K562 (cell line): ENCODE measurements at regions not wholly inside any gene's neighbourhood (a gene's known extent, or its start where the extent isn't known, plus 50 kb on each side); places are given as distances from the start of the nearest gene placed in this dataset.
A peak's percentile ranks its signal among the peaks of the same experiment; 100 is the strongest.

Experiments used
- ATAC-seq: fragments of 200-7000 bp; cut with Tn5 transposase; 3 replicates; pipeline ENCODE4 v1.9.1; 2020; ENCODE audit warnings: moderate library complexity
- BruUV-seq: library from RNA; stranded (reverse); fragments of 400-500 nt; replicated peaks from 2 replicates; lab custom pipeline; 2021; lab: Mats Ljungman, UMichigan
- CTCF ChIA-PET: fragments of 300-600 bp; formaldehyde crosslinking; extraction: SDS; loops from one replicate; lab custom pipeline; 2021; ENCODE audit warnings: low intra/inter-chr PET ratio; lab: Yijun Ruan, JAX
- POLR2A ChIA-PET: fragments of 300-600, 350-650 bp; sonication (Branson Sonifier 250); formaldehyde crosslinking; extraction: SDS; loops from one replicate; lab custom pipeline; 2021; ENCODE audit warnings: antibody characterized with exemption, inconsistent platforms; lab: Yijun Ruan, JAX
- DNase-seq, 4 experiments: peaks; one replicate each; pipeline versions ENCODE4 v3.0.0 to v3.0.0-alpha.2; 2011 to 2018; ENCODE audit warnings: low spot score in 3 of 4, mixed read lengths in 3 of 4; ENCODE audit errors: extremely low read depth in 1 of 4
- FAIRE-seq: peaks from 2 replicates; lab custom pipeline; 2011; peaks lifted over from hg19 to GRCh38; lab: Jason Lieb, UNC
- H2AFZ ChIP-seq: 2 replicates; pipeline ENCODE4 v1.6.0; 2011; ENCODE audit warnings: low read depth, low read length, control low read depth, inconsistent platforms
- H3K27ac ChIP-seq: fragments of 200-600 bp; 3 replicates; pipeline ENCODE4 v1.8.0; 2011; ENCODE audit warnings: low read depth, mild to moderate bottlenecking, control low read depth, inconsistent platforms, low read length, moderate library complexity, mixed read lengths; ENCODE audit errors: extremely low read depth
- H3K27me3 ChIP-seq, 2 experiments: fragments of 300-600 bp in 1 of 2; 2 replicates in 1 of 2; 3 replicates in 1 of 2; pipeline versions ENCODE4 v1.6.0 to v1.8.0; 2011; ENCODE audit warnings: inconsistent platforms in 2 of 2, low read length in 2 of 2, mild to moderate bottlenecking in 1 of 2, mixed read lengths in 1 of 2, moderate library complexity in 1 of 2; ENCODE audit not compliant: control insufficient read depth in 2 of 2, insufficient read depth in 2 of 2
- H3K36me3 ChIP-seq: fragments of 300-600 bp; 3 replicates; pipeline ENCODE4 v1.8.0; 2011; ENCODE audit warnings: mild to moderate bottlenecking, low read length, inconsistent platforms; ENCODE audit not compliant: control insufficient read depth, insufficient read depth
- H3K4me1 ChIP-seq, 2 experiments: fragments of 200-600 bp in 1 of 2; replicated peaks in 1 of 2; 2 replicates in 1 of 2; 3 replicates in 1 of 2; pipeline versions ENCODE4 v1.5.1 to v1.8.0; 2011; ENCODE audit warnings: inconsistent platforms in 2 of 2, low read length in 2 of 2, mild to moderate bottlenecking in 1 of 2, mixed read lengths in 1 of 2, moderate library complexity in 1 of 2; ENCODE audit not compliant: control insufficient read depth in 2 of 2, insufficient read depth in 2 of 2
- H3K4me2 ChIP-seq: 2 replicates; pipeline ENCODE4 v1.6.1; 2011; ENCODE audit warnings: low read length, control low read depth, inconsistent platforms, mixed read lengths; ENCODE audit not compliant: insufficient read depth
- H3K4me3 ChIP-seq: fragments of 200-600 bp; sonication (generic), shearing (Covaris generic); 2 replicates; pipeline ENCODE4 v1.5.1; 2016; ENCODE audit warnings: control low read depth, inconsistent platforms
- H3K79me2 ChIP-seq: fragments of 200-600 bp; 3 replicates; pipeline ENCODE4 v1.8.0; 2011; ENCODE audit warnings: low read length, inconsistent platforms; ENCODE audit not compliant: control insufficient read depth, insufficient read depth
- H3K9ac ChIP-seq, 2 experiments: 2 replicates each; pipeline versions ENCODE4 v1.6.0 to v1.6.1; 2011; ENCODE audit warnings: low read depth in 2 of 2, low read length in 2 of 2, control low read depth in 1 of 2, inconsistent platforms in 1 of 2, mild to moderate bottlenecking in 1 of 2, mixed read lengths in 1 of 2; ENCODE audit not compliant: insufficient read depth in 1 of 2
- H3K9me1 ChIP-seq: one replicate; pipeline ENCODE4 v1.6.0; 2011; ENCODE audit warnings: inconsistent platforms, mild to moderate bottlenecking, low read length, moderate library complexity; ENCODE audit not compliant: control insufficient read depth, insufficient read depth
- H3K9me3 ChIP-seq: replicated peaks from 2 replicates; pipeline ENCODE4 v1.5.1; 2011; ENCODE audit warnings: low read depth, low read length, inconsistent platforms; ENCODE audit not compliant: control insufficient read depth, insufficient read depth
- H4K20me1 ChIP-seq: replicated peaks from 2 replicates; pipeline ENCODE4 v1.6.1; 2011; ENCODE audit warnings: low read length, inconsistent platforms, mixed read lengths; ENCODE audit not compliant: control insufficient read depth, insufficient read depth
- AFF1 ChIP-seq, 2 experiments: fragments of 450-650 bp; IDR thresholded peaks; 2 replicates each; pipeline ENCODE4 v1.6.1; 2018; ENCODE audit warnings: mild to moderate bottlenecking in 2 of 2, low read depth in 1 of 2; ENCODE audit not compliant: partially characterized antibody in 2 of 2
- BACH1 ChIP-seq: fragments of 200-800 bp; sonication (Bioruptor generic); IDR thresholded peaks from 2 replicates; pipeline ENCODE4 v1.6.1; 2016; ENCODE audit warnings: missing genetic modification characterization, missing compliant biosample characterization
- CAMTA2 ChIP-seq: fragments of 250-450 bp; sonication (Bioruptor Pico); conservative IDR thresholded peaks from 2 replicates; pipeline ENCODE4 v1.5.1; 2022
- HINFP ChIP-seq: fragments of 450-650 bp; conservative IDR thresholded peaks from 2 replicates; pipeline ENCODE4 v1.6.1; 2016; ENCODE audit warnings: missing genetic modification characterization, low read depth, mild to moderate bottlenecking, control low read depth, missing compliant biosample characterization
- NR2C1 ChIP-seq, 2 experiments: fragments of 450-650 bp; IDR thresholded peaks; 2 replicates each; pipeline ENCODE4 v1.6.1; 2017; ENCODE audit warnings: mild to moderate bottlenecking in 2 of 2, antibody characterized with exemption in 1 of 2, inconsistent platforms in 1 of 2, missing compliant biosample characterization in 1 of 2, missing genetic modification characterization in 1 of 2
- NR2C2 ChIP-seq, 2 experiments: fragments of 200-800 bp in 1 of 2; sonication (Bioruptor generic) in 1 of 2; sonication (generic) in 1 of 2; formaldehyde crosslinking in 1 of 2; IDR thresholded peaks; 2 replicates each; pipeline versions ENCODE4 v1.6.1 to v1.8.0; 2016 to 2022; ENCODE audit warnings: mild to moderate bottlenecking in 1 of 2, missing compliant biosample characterization in 1 of 2, missing genetic modification characterization in 1 of 2, missing genetic modification reagents in 1 of 2
- ZBED1 ChIP-seq: IDR thresholded peaks from 2 replicates; pipeline ENCODE4 v1.6.1; 2014
- WGBS: fragments of 100-300 bp; shearing (Covaris generic); methylation state at CpG from one replicate; pipeline ENCODE4 v1.1.6; 2016; ENCODE audit warnings: low coverage, mixed read lengths; ENCODE audit not compliant: insufficient coverage; ENCODE audit errors: missing lambda C conversion rate; 5-methylcytosine and 5-hydroxymethylcytosine counted together
- in situ Hi-C: fragments of 300-500 bp; cut with MboI; formaldehyde crosslinking; loops from 4 replicates; pipeline ENCODE4 v1.15.0; 2018; ENCODE audit warnings: inconsistent platforms, mixed read lengths
- intact Hi-C: fragments of 100-400 bp; cut with micrococcal nuclease; formaldehyde crosslinking; loops from 2 replicates; pipeline ENCODE4 v1.14.2; 2022

GRCh38 chr1:60894130-60894529, 188.2 kb upstream of the NFIA start:
- Histone ChIP-seq H3K36me3 (no peaks in the 10 kb centered on the region), H3K4me1 (peaks cover 0 to 17% of the 10 kb centered on the region in 2 experiments; a peak in 3 of 5 replicates), H3K79me2 (no peaks in the 10 kb centered on the region), H3K4me2 (no peak overlapping the region), H3K4me3 (no peak overlapping the region), H3K9me3 (no peaks in the 10 kb centered on the region), H3K9me1 (no peaks in the 10 kb centered on the region), H3K27ac (no peak overlapping the region), H3K9ac (no peak overlapping the region), H3K27me3 (no peaks in the 10 kb centered on the region; a peak in 1 of 5 replicates), H4K20me1 (no peaks in the 10 kb centered on the region), H2AFZ (no peak overlapping the region)
- FAIRE-seq (no peak), DNase-seq (no peak), ATAC-seq (no peak)
- POLR2A ChIA-PET: interaction anchor here (1.2 to 1.5 kb wide), 2 partner anchors 10 to 12 kb away, joined by 4 to 6 read pairs; no protein-coding TSS in a partner anchor
- intact Hi-C loops: no loop called here
- WGBS: 77% methylated on average over 3 of the region's 3 CpGs
- TF ChIP-seq NR2C1 (IDR thresholded peaks at IDR 0.05) (peak; percentile 54; the same call in 1 of the 2 replicates), NR2C1 (tag; IDR thresholded peaks at IDR 0.05) (peak; percentile 59), NR2C2 (CRISPR knock-in tag; IDR thresholded peaks at IDR 0.05) (no peak), NR2C2 (tag; IDR thresholded peaks at IDR 0.05) (peak; percentile 43; the same call in 1 of the 2 replicates), ZBED1 (no peak)
- in situ Hi-C loops: no loop called here
- CTCF ChIA-PET: no interaction called here
- BruUV-seq: no TSS peak

GRCh38 chr1:60893136-60893930, 189.0 kb upstream of the NFIA start:
- 40% methylated on average over 10 of the region's 11 CpGs for WGBS
- BruUV-seq: no TSS peak
- in situ Hi-C loops (no loop called here), intact Hi-C loops (no loop called here)
- POLR2A ChIA-PET: interaction anchor here (1.2 to 1.5 kb wide), 2 partner anchors 9 to 13 kb away, joined by 4 to 6 read pairs; no protein-coding TSS in a partner anchor
- Histone ChIP-seq H3K79me2 (no peaks in the 10 kb centered on the region), H3K4me3 (no peak overlapping the region), H3K9me1 (no peaks in the 10 kb centered on the region), H3K36me3 (no peaks in the 10 kb centered on the region), H3K27me3 (no peaks in the 10 kb centered on the region; a peak in 1 of 5 replicates), H4K20me1 (no peaks in the 10 kb centered on the region), H3K9ac (no peak overlapping the region), H3K9me3 (no peaks in the 10 kb centered on the region), H3K4me1 (peaks cover 0 to 14% of the 10 kb centered on the region in 2 experiments; a peak in 3 of 5 replicates), H3K27ac (no peak overlapping the region), H3K4me2 (no peak overlapping the region), H2AFZ (no peak overlapping the region)
- DNase-seq (no peak), ATAC-seq (no peak), FAIRE-seq (no peak)
- CTCF ChIA-PET: no interaction called here
- TF ChIP-seq BACH1 (tag) (no peak), AFF1 (IDR thresholded peaks at IDR 0.05; ENCODE audit: low read depth in 1 of 2, partially characterized antibody in 2 of 2) (no peak), CAMTA2 (CRISPR knock-in tag) (no peak), HINFP (tag) (no peak)
